PC-9 (cell line): ENCODE measurements at regions not wholly inside any gene's neighbourhood (a gene's known extent, or its start where the extent isn't known, plus 50 kb on each side); places are given as distances from the start of the nearest gene placed in this dataset.

Experiments used
- CTCF ChIP-seq: fragments of 200-600 bp; sonication (generic); conservative IDR thresholded peaks from 2 replicates; pipeline ENCODE4 v1.6.1; 2017; ENCODE audit warnings: mixed run types, antibody characterized with exemption, mild to moderate bottlenecking, moderate library complexity
- EZH2 ChIP-seq: fragments of 200-600 bp; sonication (generic); IDR thresholded peaks from 2 replicates; pipeline ENCODE4 v1.8.0; 2017; ENCODE audit warnings: antibody characterized with exemption, low read depth

GRCh38 chr10:130927157-130927556 is 384.4 kb downstream of the TCERG1L start:
- TF ChIP-seq CTCF (no peak), EZH2 (no peak)
